Neuronal stem cell (in vitro differentiated cells): ENCODE measurements at regions not wholly inside any gene's neighbourhood (a gene's known extent, or its start where the extent isn't known, plus 50 kb on each side); places are given as distances from the start of the nearest gene placed in this dataset.
A peak's percentile ranks its signal among the peaks of the same experiment; 100 is the strongest.

Experiments used
- DNase-seq: peaks from one replicate; pipeline ENCODE4 v3.0.0-alpha.2; 2013; ENCODE audit warnings: low spot score
- H2AFZ ChIP-seq: one replicate; pipeline ENCODE4 v1.6.1; 2013; ENCODE audit warnings: mild to moderate bottlenecking, low read length, inconsistent platforms
- H2AK5ac ChIP-seq: 2 replicates; pipeline ENCODE4 v1.6.1; 2013; ENCODE audit warnings: low read depth, mild to moderate bottlenecking, inconsistent platforms, low read length, moderate library complexity, mixed read lengths
- H2BK120ac ChIP-seq: 2 replicates; pipeline ENCODE4 v1.6.1; 2013; ENCODE audit warnings: low read depth, mild to moderate bottlenecking, inconsistent platforms, low read length, moderate library complexity, mixed read lengths
- H2BK12ac ChIP-seq: one replicate; pipeline ENCODE4 v1.6.1; 2013; ENCODE audit warnings: low read length, inconsistent platforms
- H2BK15ac ChIP-seq: 2 replicates; pipeline ENCODE4 v1.6.1; 2013; ENCODE audit warnings: mild to moderate bottlenecking, low read length, inconsistent platforms, mixed read lengths
- H2BK5ac ChIP-seq: one replicate; pipeline ENCODE4 v1.6.1; 2013; ENCODE audit warnings: inconsistent platforms, mild to moderate bottlenecking, low read length, moderate library complexity
- H3K14ac ChIP-seq: one replicate; pipeline ENCODE4 v1.6.1; 2013; ENCODE audit warnings: low read length, inconsistent platforms
- H3K18ac ChIP-seq: 2 replicates; pipeline ENCODE4 v1.6.1; 2013; ENCODE audit warnings: low read length, inconsistent platforms
- H3K23ac ChIP-seq: 2 replicates; pipeline ENCODE4 v1.6.1; 2013; ENCODE audit warnings: low read depth, mild to moderate bottlenecking, mixed read lengths, low read length, inconsistent platforms; ENCODE audit not compliant: poor library complexity
- H3K27ac ChIP-seq: replicated peaks from 3 replicates; pipeline ENCODE4 v1.5.1; 2013; ENCODE audit warnings: low read length, inconsistent platforms
- H3K27me3 ChIP-seq, 3 experiments: 2 replicates each; pipeline ENCODE4 v1.6.1; 2013; ENCODE audit warnings: low read length in 3 of 3, mild to moderate bottlenecking in 2 of 3, inconsistent platforms in 1 of 3, low read depth in 1 of 3, mixed read lengths in 1 of 3, moderate library complexity in 1 of 3; ENCODE audit not compliant: control insufficient read depth in 3 of 3, insufficient read depth in 3 of 3
- H3K36me3 ChIP-seq, 2 donors: replicated peaks in 1 of 2; 2 replicates each; pipeline ENCODE4 v1.6.1; 2013; ENCODE audit warnings: low read length in 2 of 2; ENCODE audit not compliant: control insufficient read depth in 2 of 2, insufficient read depth in 2 of 2
- H3K4ac ChIP-seq: 2 replicates; pipeline ENCODE4 v1.6.1; 2013; ENCODE audit warnings: inconsistent platforms, mild to moderate bottlenecking, low read length, moderate library complexity
- H3K4me1 ChIP-seq, 2 donors: 1 replicate in 1 of 2; 2 replicates in 1 of 2; pipeline ENCODE4 v1.6.1; 2013; ENCODE audit warnings: low read length in 2 of 2, low read depth in 1 of 2; ENCODE audit not compliant: control insufficient read depth in 2 of 2, insufficient read depth in 1 of 2
- H3K4me2 ChIP-seq: one replicate; pipeline ENCODE4 v1.6.1; 2013; ENCODE audit warnings: mild to moderate bottlenecking, low read length, inconsistent platforms; ENCODE audit not compliant: insufficient read depth, poor library complexity, severe bottlenecking
- H3K4me3 ChIP-seq, 2 donors: 2 replicates each; pipeline ENCODE4 v1.5.1; 2013; ENCODE audit warnings: low read length in 2 of 2, mild to moderate bottlenecking in 2 of 2, inconsistent platforms in 1 of 2, moderate library complexity in 1 of 2
- H3K79me1 ChIP-seq: one replicate; pipeline ENCODE4 v1.6.1; 2013; ENCODE audit warnings: low read depth, mild to moderate bottlenecking, inconsistent platforms, low read length, moderate library complexity
- H3K9ac ChIP-seq: one replicate; pipeline ENCODE4 v1.6.1; 2013; ENCODE audit warnings: mild to moderate bottlenecking, low read depth, low read length, inconsistent platforms; ENCODE audit not compliant: poor library complexity
- H3K9me3 ChIP-seq, 2 donors: replicated peaks in 1 of 2; 2 replicates each; pipeline versions ENCODE3 to v1.6.1; 2013; ENCODE audit warnings: low read length in 2 of 2, mild to moderate bottlenecking in 2 of 2, inconsistent platforms in 1 of 2, low read depth in 1 of 2, mixed read lengths in 1 of 2, moderate library complexity in 1 of 2; ENCODE audit not compliant: control insufficient read depth in 2 of 2, insufficient read depth in 1 of 2
- H4K8ac ChIP-seq: one replicate; pipeline ENCODE4 v1.6.1; 2013; ENCODE audit warnings: low read depth, mild to moderate bottlenecking, inconsistent platforms, low read length, moderate library complexity
- H4K91ac ChIP-seq: one replicate; pipeline ENCODE4 v1.6.1; 2013; ENCODE audit warnings: low read length, low read depth, mild to moderate bottlenecking, inconsistent platforms; ENCODE audit not compliant: poor library complexity
- WGBS, 2 donors: extraction: QIAGEN DNeasy Blood & Tissue Kit; methylation state at CpG; one replicate each; pipeline ENCODE4 v1.1.7; 2013; ENCODE audit warnings: missing lambda C conversion rate in 2 of 2, mixed read lengths in 1 of 2; ENCODE audit not compliant: insufficient read length in 2 of 2, insufficient replicate concordance in 1 of 2; ENCODE audit errors: extremely low coverage in 2 of 2; 5-methylcytosine and 5-hydroxymethylcytosine counted together

DNA sequence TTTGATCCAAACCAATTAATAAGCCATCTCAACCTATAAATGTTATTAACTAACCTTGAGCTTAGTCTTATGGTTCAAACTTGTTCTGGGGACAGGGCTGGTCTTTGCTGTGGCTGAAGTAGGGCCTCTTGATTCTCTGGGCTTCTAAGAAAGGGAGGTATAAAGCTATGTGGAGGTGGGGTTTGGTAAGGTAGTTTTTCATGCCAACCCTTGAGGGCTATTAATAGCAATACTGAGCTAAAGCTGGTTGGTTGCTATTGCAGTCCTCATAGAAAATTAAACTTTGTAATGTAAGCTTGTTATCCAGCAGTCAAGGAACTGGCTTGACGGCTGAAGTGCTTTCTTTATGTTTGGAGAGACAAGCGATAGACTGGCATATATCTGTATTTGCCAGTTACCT is 112.1 kb downstream of the RND3 start:
- H2BK120ac ChIP-seq: no peak overlapping the region
- H3K4me1 ChIP-seq: peaks cover 0 to 19% of the 10 kb centered on the region in 2 donors
- no peak overlapping the region for H3K4ac ChIP-seq
- H3K79me1 ChIP-seq: no peaks in the 10 kb centered on the region
- no peak overlapping the region for H3K4me3 ChIP-seq
- no peak overlapping the region for H2AFZ ChIP-seq
- H3K36me3 ChIP-seq: no peaks in the 10 kb centered on the region
- H3K18ac ChIP-seq: no peak overlapping the region
- no peak for DNase-seq
- no peak overlapping the region for H2BK12ac ChIP-seq
- H3K27me3 ChIP-seq: no peaks in the 10 kb centered on the region
- no peak overlapping the region for H2BK5ac ChIP-seq
- no peak overlapping the region for H3K27ac ChIP-seq
- no CpG with 5 or more reads among the region's 2 CpGs for WGBS, 2 donors
- H4K91ac ChIP-seq: no peak overlapping the region
- H3K9me3 ChIP-seq: peaks cover 0 to 6% of the 10 kb centered on the region in 2 donors
- no peak overlapping the region for H3K14ac ChIP-seq
- no peak overlapping the region for H2BK15ac ChIP-seq
- no peak overlapping the region for H2AK5ac ChIP-seq
- no peak overlapping the region for H3K23ac ChIP-seq
- no peak overlapping the region for H3K4me2 ChIP-seq
- H3K9ac ChIP-seq: no peak overlapping the region
- no peak overlapping the region for H4K8ac ChIP-seq

DNA sequence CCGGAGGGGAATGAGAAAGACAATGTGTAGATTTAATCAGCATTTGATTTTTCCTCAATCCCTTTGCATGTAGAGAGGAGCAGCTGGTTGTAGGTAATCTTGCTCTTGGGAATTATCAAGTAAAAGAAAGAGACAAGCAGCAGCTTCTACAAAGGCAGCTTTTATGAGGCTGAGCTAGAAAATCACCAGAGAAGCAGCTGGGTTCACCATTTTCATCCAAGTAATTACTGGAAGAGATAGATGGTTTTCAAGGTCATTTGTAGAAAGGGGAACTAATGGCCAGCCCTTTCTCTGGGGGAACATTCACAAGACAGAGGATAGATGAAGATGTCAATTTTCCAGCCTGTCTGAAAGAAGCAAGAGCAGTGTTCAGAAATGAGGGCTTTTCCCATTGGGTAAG is 113.0 kb downstream of the RND3 start:
- Histone ChIP-seq H3K4ac (no peak overlapping the region), H3K27me3 (no peaks in the 10 kb centered on the region), H2BK120ac (no peak overlapping the region), H2BK5ac (no peak overlapping the region), H3K23ac (no peak overlapping the region), H3K79me1 (no peaks in the 10 kb centered on the region), H2BK15ac (no peak overlapping the region), H3K18ac (no peak overlapping the region), H3K4me2 (no peak overlapping the region), H2BK12ac (no peak overlapping the region), H3K27ac (no peak overlapping the region), H3K9ac (no peak overlapping the region), H4K8ac (no peak overlapping the region), H3K14ac (no peak overlapping the region), H2AK5ac (no peak overlapping the region), H4K91ac (no peak overlapping the region), H3K4me3 (no peak overlapping the region), H2AFZ (peak overlapping the region; percentile 28), H3K4me1 (peaks cover 0 to 19% of the 10 kb centered on the region in 2 donors), H3K9me3 (peaks cover 0 to 6% of the 10 kb centered on the region in 2 donors), H3K36me3 (no peaks in the 10 kb centered on the region)
- WGBS, 2 donors: no CpG with 5 or more reads among the region's 1 CpG
- no peak for DNase-seq

DNA sequence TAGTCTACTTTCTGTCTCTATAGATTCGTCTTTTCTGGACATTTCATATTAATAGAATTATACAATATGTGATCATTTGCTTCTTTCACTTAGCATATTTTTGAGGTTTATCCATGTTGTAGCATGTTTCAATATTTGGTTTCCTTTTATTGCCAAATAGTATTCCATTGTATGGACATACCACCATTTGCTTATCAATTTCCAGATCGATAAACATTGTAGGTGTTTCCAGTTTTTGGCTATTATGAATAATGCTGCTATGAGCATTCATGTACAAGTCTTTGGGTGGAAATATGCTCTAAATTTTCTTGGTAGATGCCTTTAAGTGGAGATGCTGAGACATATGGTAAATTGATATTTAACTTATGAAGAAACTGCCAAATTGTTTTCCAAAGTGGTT is 114.1 kb downstream of the RND3 start:
- Histone ChIP-seq H3K9me3 (peaks cover 0 to 6% of the 10 kb centered on the region in 2 donors), H4K91ac (no peak overlapping the region), H3K27me3 (no peaks in the 10 kb centered on the region), H3K4me2 (no peak overlapping the region), H3K79me1 (no peaks in the 10 kb centered on the region), H4K8ac (no peak overlapping the region), H2BK120ac (no peak overlapping the region), H2BK15ac (no peak overlapping the region), H3K36me3 (no peaks in the 10 kb centered on the region), H3K4ac (no peak overlapping the region), H3K18ac (no peak overlapping the region), H3K9ac (no peak overlapping the region), H2AK5ac (no peak overlapping the region), H2AFZ (no peak overlapping the region), H3K4me3 (no peak overlapping the region), H3K27ac (no peak overlapping the region), H3K4me1 (peaks cover 0 to 19% of the 10 kb centered on the region in 2 donors), H2BK5ac (no peak overlapping the region), H3K14ac (no peak overlapping the region), H3K23ac (no peak overlapping the region), H2BK12ac (no peak overlapping the region)
- DNase-seq: no peak
- no CpG with 5 or more reads among the region's 2 CpGs for WGBS, 2 donors

DNA sequence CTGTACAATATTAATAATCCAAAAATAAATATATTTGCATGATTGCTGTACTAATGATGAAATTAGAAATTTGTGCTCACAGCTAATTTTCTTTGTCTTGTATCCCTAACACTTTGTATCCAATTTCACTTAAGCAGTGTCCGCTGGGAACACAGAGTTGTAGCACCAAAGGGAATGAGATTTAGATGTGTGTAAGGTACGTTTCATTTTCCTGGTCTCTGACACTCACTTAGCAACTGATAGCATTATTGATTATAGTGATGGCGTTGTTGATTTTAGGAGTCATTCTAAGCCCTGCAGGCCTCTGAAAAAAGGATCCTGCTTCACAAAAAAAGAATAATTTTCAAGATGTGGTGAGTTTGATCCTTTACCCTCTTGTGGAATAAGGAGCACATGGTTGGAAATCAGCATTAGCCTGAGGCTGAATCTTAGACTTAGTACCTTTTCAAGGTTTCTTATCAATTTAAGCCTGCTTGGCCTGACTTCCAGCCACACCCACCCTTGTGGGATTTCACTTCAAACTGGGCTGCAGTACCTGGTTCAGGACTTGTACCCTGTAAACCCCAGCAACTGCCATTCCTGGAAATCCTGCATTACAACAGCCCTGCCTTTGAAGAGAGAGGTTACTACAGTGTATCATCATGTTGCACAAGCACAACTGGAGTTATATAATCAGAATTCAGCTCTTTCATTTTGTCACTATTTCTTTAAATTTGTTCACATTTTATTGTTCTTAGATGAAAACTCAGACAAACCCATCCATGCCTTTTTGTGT is 116.2 kb downstream of the RND3 start:
- no peak overlapping the region for H3K9ac ChIP-seq
- H3K9me3 ChIP-seq: peaks cover 0 to 6% of the 10 kb centered on the region in 2 donors
- H3K27ac ChIP-seq: no peak overlapping the region
- no peak overlapping the region for H2BK15ac ChIP-seq
- no peak overlapping the region for H2AK5ac ChIP-seq
- H3K18ac ChIP-seq: no peak overlapping the region
- H3K36me3 ChIP-seq: no peaks in the 10 kb centered on the region
- no peaks in the 10 kb centered on the region for H3K79me1 ChIP-seq
- H2AFZ ChIP-seq: no peak overlapping the region
- no peak for DNase-seq
- H3K14ac ChIP-seq: no peak overlapping the region
- no peak overlapping the region for H4K91ac ChIP-seq
- no peak overlapping the region for H3K4me2 ChIP-seq
- H4K8ac ChIP-seq: no peak overlapping the region
- no peak overlapping the region for H2BK12ac ChIP-seq
- peaks cover 0 to 6% of the 10 kb centered on the region in 2 donors for H3K4me1 ChIP-seq
- no CpG with 5 or more reads among the region's 3 CpGs for WGBS, 2 donors
- no peak overlapping the region for H3K4ac ChIP-seq
- H3K23ac ChIP-seq: no peak overlapping the region
- H3K4me3 ChIP-seq: no peak overlapping the region
- H2BK5ac ChIP-seq: no peak overlapping the region
- no peaks in the 10 kb centered on the region for H3K27me3 ChIP-seq
- H2BK120ac ChIP-seq: no peak overlapping the region
